AG04450 (cell line): ENCODE measurements at regions not wholly inside any gene's neighbourhood (a gene's known extent, or its start where the extent isn't known, plus 50 kb on each side); places are given as distances from the start of the nearest gene placed in this dataset.

Experiments used
- CTCF ChIA-PET: fragments of 300-600, 350-600 bp; formaldehyde crosslinking; extraction: SDS; loops from one replicate; lab custom pipeline; 2022; ENCODE audit warnings: antibody characterized with exemption, inconsistent platforms; lab: Charles Lee
- POLR2A ChIA-PET: fragments of 350-600 bp; formaldehyde crosslinking; extraction: SDS; loops from one replicate; lab custom pipeline; 2021; ENCODE audit warnings: antibody characterized with exemption, inconsistent platforms; lab: Yijun Ruan, JAX
- DNase-seq: peaks from one replicate; pipeline ENCODE4 v3.0.0-alpha.2; 2011; ENCODE audit warnings: low read depth, low spot score
- H3K27ac ChIP-seq: one replicate; pipeline ENCODE4 v1.5.1; 2012; ENCODE audit warnings: low read depth, low read length, control low read depth
- H3K27me3 ChIP-seq: one replicate; pipeline ENCODE4 v1.6.0; 2012; ENCODE audit warnings: low read length; ENCODE audit not compliant: control insufficient read depth, insufficient read depth
- H3K4me3 ChIP-seq: 2 replicates; pipeline ENCODE4 v1.5.1; 2011; ENCODE audit warnings: mild to moderate bottlenecking, low read depth, low read length, control low read depth
- H3K9me3 ChIP-seq: 2 replicates; pipeline ENCODE4 v1.5.1; 2012; ENCODE audit warnings: low read length; ENCODE audit not compliant: control insufficient read depth, insufficient read depth
- CTCF ChIP-seq: IDR thresholded peaks from 2 replicates; pipeline ENCODE4 v1.5.1; 2011; ENCODE audit warnings: low read depth, low read length, control low read depth, inconsistent platforms

GRCh38 chr3:105006164-105006563 lies 360.5 kb upstream of the ALCAM start:
- Histone ChIP-seq H3K4me3 (no peak overlapping the region), H3K9me3 (no peaks in the 10 kb centered on the region), H3K27ac (no peak overlapping the region), H3K27me3 (no peaks in the 10 kb centered on the region)
- TF ChIP-seq CTCF = no peak
- DNase-seq = no peak
- CTCF ChIA-PET = no interaction called here
- POLR2A ChIA-PET = no interaction called here

- CTCF ChIA-PET = no interaction called here
- Histone ChIP-seq H3K27ac (no peak overlapping the region), H3K27me3 (no peaks in the 10 kb centered on the region), H3K4me3 (no peak overlapping the region), H3K9me3 (no peaks in the 10 kb centered on the region)
- POLR2A ChIA-PET = no interaction called here
- DNase-seq = no peak
- no peak for TF ChIP-seq CTCF
These were observed 353.1 kb upstream of the ALCAM start for GRCh38 chr3:105013657-105014056.

- ChIA-PET POLR2A (no interaction called here), CTCF (interaction anchor here (0.6 to 0.7 kb wide), 2 partner anchors 27 to 353 kb away, joined by 3 to 5 read pairs; no protein-coding TSS in a partner anchor)
- TF ChIP-seq CTCF = no peak
- no peak for DNase-seq
- Histone ChIP-seq H3K9me3 (no peaks in the 10 kb centered on the region), H3K27ac (no peak overlapping the region), H3K4me3 (no peak overlapping the region), H3K27me3 (no peaks in the 10 kb centered on the region)
These were observed 352.1 kb upstream of the ALCAM start for GRCh38 chr3:105014631-105015030.

- DNase-seq = no peak
- Histone ChIP-seq H3K27ac (no peak overlapping the region), H3K9me3 (no peaks in the 10 kb centered on the region), H3K27me3 (no peaks in the 10 kb centered on the region), H3K4me3 (no peak overlapping the region)
- ChIA-PET POLR2A (no interaction called here), CTCF (no interaction called here)
- TF ChIP-seq CTCF = no peak
These were observed 343.9 kb upstream of the ALCAM start for GRCh38 chr3:105022813-105023212.

GRCh38 chr3:105030211-105030610 lies 336.5 kb upstream of the ALCAM start:
- H3K27me3 ChIP-seq = no peaks in the 10 kb centered on the region
- no peak for DNase-seq
- TF ChIP-seq CTCF = no peak
- ChIA-PET CTCF (no interaction called here), POLR2A (no interaction called here)
- H3K9me3 ChIP-seq = no peaks in the 10 kb centered on the region
- no peak overlapping the region for H3K27ac ChIP-seq
- H3K4me3 ChIP-seq = no peak overlapping the region
